Activated naive CD4-positive, alpha-beta T cell treated with anti-CD3 and anti-CD28 coated beads, Interleukin-2, amount 10 ng/mL, durations not matched to agents 7 days and 5 days (primary cell): ENCODE measurements at regions not wholly inside any gene's neighbourhood (a gene's known extent, or its start where the extent isn't known, plus 50 kb on each side); places are given as distances from the start of the nearest gene placed in this dataset.

Experiments
- CTCF ChIA-PET: fragments of 350-600 bp; sonication (Branson Sonifier 250); formaldehyde crosslinking; loops from one replicate; lab custom pipeline; 2021; ENCODE audit warnings: antibody characterized with exemption; lab: Charles Lee
- DNase-seq: peaks from one replicate; pipeline ENCODE4 v3.0.0-alpha.2; 2020
- H3K27ac Mint-ChIP-seq: one replicate; pipeline ENCODE4 v1.8.0; 2021; ENCODE audit warnings: mild to moderate bottlenecking, moderate library complexity, mixed read lengths
- H3K27me3 Mint-ChIP-seq: one replicate; pipeline ENCODE4 v1.8.0; 2021; ENCODE audit warnings: mild to moderate bottlenecking, mixed read lengths
- H3K36me3 Mint-ChIP-seq: one replicate; pipeline ENCODE4 v1.8.0; 2021; ENCODE audit warnings: mixed read lengths
- H3K4me1 Mint-ChIP-seq: one replicate; pipeline ENCODE4 v1.8.0; 2021; ENCODE audit warnings: mixed read lengths
- H3K4me3 Mint-ChIP-seq: one replicate; pipeline ENCODE4 v1.8.0; 2021; ENCODE audit warnings: mild to moderate bottlenecking, moderate library complexity, mixed read lengths
- H3K9me3 Mint-ChIP-seq: one replicate; pipeline ENCODE4 v1.8.0; 2021; ENCODE audit warnings: mixed read lengths

DNA sequence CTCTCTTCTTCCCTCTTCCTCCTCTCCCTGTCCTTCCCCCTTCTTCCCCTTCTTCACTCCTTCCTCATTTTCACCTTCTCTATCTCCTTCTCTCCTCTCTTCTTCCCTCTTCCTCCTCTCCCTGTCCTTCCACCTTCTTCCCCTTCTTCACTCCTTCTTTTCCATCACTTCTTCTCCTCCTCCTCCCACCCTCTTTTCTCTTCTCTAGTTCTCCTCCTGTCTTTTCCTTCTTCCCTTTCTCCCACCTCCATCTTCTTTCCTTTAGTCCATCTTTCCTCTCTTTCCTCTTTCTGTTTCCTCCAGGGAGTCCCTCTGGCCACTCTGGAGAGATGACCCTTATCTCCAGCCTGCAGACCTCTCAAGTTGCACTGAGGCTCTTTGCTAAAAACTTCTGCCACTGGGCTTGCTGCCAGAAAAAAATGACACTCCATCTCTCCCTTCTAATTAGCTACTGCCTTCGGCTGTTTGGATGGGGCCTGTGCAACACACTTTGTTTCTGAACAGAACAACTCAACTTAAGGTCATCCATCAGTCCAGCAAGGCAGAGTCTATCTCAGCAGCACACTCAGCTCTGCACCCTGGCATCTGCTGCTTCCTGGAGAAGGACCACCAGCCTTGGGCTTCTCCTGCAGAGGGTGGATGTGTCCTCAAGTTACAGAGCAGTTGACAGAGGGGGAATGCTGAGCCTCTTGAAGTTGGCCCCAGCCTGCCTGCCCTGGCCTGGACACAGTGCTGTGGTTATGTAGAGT, 538.8 kb downstream of the MATN1 start:
- Mint-ChIP-seq H3K27ac (no peak overlapping the region), H3K9me3 (no peaks in the 10 kb centered on the region), H3K36me3 (no peaks in the 10 kb centered on the region), H3K4me3 (no peak overlapping the region), H3K27me3 (peaks cover 15% of the 10 kb centered on the region), H3K4me1 (no peaks in the 10 kb centered on the region)
- CTCF ChIA-PET, result no interaction called here
- no peak for DNase-seq

DNA sequence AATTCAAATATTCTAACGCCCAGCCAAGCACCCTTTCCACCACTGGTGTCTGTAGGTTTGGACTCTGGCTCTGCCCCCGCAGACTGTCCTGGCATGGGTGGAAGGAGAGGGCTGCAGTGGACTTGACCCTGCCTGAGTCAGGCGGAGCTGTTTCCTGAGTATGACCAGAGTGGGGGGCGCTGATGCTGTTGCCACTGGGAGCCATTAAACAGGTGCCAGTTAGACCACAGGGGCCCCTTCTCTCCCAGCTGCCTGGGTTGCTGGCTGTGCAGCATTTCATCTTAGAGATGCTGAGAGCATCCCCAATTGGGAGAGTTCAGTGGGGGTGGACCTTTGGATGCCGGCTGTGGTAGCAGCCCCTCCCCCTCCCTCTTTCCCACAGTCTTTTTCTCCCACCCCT, 539.5 kb downstream of the MATN1 start:
- Mint-ChIP-seq H3K36me3 (no peaks in the 10 kb centered on the region), H3K27ac (no peak overlapping the region), H3K27me3 (peaks cover 13% of the 10 kb centered on the region), H3K4me1 (no peaks in the 10 kb centered on the region), H3K4me3 (no peak overlapping the region), H3K9me3 (no peaks in the 10 kb centered on the region)
- no peak for DNase-seq
- CTCF ChIA-PET, result no interaction called here

DNA sequence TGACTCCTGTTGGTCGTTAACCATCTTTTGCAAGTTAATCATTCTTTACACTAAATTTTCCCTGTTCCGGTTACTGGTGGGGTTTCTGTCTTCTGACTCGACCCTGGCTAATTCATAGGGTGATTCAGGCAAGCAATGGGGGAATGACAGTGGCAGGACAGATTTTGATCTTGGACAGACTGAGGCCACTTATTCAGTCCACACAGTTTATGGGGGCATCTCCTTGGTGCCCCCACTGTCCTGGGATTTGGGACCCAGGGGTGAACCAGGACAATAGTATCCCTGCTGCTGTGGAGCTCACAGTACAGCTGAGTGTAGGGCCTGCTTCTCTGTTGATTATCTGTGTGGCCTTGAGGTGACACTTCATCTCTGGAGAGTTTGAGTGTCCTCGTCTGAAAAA, 540.4 kb downstream of the MATN1 start:
- no peak overlapping the region for H3K4me3 Mint-ChIP-seq
- no peak for DNase-seq
- peaks cover 4% of the 10 kb centered on the region for H3K27me3 Mint-ChIP-seq
- CTCF ChIA-PET, result no interaction called here
- H3K9me3 Mint-ChIP-seq, result no peaks in the 10 kb centered on the region
- H3K4me1 Mint-ChIP-seq, result no peaks in the 10 kb centered on the region
- no peak overlapping the region for H3K27ac Mint-ChIP-seq
- H3K36me3 Mint-ChIP-seq, result no peaks in the 10 kb centered on the region

DNA sequence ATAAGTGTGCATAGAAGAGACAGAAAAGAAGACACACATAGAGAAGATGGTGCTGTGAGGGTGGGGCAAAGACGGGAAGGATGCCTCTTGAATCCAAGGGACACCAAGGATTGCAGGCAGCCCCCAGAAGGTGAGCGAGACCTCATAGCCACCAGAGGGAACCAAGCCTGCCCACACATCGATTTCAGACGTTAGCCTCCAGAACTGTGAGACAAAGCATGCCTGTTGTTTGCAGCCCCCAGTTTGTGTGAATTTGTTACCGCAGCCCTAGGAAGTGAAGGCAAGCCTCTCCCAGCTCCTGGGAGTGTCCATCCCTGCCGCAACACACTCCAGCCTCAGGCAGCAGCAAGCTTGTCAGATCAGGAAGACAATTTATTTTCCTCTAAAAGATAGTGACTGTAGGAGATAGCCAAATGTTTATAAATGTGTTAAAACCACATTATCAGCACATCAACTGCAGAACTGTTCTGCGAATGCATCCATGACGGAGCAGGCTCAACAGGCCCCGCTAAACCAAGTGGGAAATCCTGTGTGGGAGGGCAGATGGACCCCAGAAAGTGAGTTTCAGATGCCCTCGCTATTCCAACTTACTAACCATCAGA, 543.3 kb downstream of the MATN1 start:
- Mint-ChIP-seq H3K9me3 (no peaks in the 10 kb centered on the region), H3K36me3 (no peaks in the 10 kb centered on the region), H3K4me3 (no peak overlapping the region), H3K4me1 (no peaks in the 10 kb centered on the region), H3K27me3 (peaks cover 3% of the 10 kb centered on the region), H3K27ac (no peak overlapping the region)
- CTCF ChIA-PET, result no interaction called here
- DNase-seq, result no peak

DNA sequence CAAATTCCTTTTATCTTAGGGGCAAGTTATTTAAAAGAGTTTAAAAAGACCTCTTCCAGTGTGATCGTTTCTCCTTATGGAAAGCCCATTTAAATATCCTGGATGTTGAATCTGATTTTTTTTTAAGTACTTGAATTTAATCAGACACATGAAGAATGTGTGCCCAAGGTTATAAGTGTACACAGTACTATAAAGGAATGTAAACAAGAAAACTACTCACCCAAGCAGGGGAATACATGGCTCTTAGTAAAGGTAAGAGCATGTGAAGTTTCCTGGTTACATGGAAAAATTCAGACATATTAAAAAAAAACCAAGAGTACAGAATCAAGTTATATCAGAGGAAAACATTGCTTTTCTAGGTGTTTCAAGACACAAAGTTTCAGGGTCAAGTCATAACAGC, 546.9 kb downstream of the MATN1 start:
- DNase-seq, result no peak
- H3K4me3 Mint-ChIP-seq, result no peak overlapping the region
- no peaks in the 10 kb centered on the region for H3K9me3 Mint-ChIP-seq
- CTCF ChIA-PET, result no interaction called here
- no peaks in the 10 kb centered on the region for H3K4me1 Mint-ChIP-seq
- no peaks in the 10 kb centered on the region for H3K36me3 Mint-ChIP-seq
- no peak overlapping the region for H3K27ac Mint-ChIP-seq
- H3K27me3 Mint-ChIP-seq, result peaks cover 3% of the 10 kb centered on the region

DNA sequence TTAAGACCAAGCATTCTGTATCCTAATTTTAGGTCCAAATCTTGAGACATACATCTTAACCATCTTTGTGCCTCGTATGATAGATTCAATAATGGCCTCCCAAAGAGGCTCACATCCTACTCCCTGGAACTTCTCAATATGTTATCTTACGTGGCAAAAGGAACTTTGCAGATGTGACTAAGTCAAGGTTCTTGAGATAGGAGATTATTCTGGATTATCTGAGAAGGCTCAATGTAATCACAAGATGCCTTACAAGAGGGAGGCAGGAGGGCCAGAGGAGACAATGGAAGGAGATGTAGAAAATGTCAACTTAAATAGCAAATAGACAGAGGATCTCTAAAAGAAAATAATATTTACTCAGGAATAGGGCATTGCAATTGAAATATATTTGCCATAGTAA, 548.9 kb downstream of the MATN1 start:
- Mint-ChIP-seq H3K27ac (no peak overlapping the region), H3K9me3 (no peaks in the 10 kb centered on the region), H3K4me3 (no peak overlapping the region), H3K36me3 (no peaks in the 10 kb centered on the region), H3K27me3 (peaks cover 3% of the 10 kb centered on the region), H3K4me1 (no peaks in the 10 kb centered on the region)
- CTCF ChIA-PET, result no interaction called here
- DNase-seq, result no peak

DNA sequence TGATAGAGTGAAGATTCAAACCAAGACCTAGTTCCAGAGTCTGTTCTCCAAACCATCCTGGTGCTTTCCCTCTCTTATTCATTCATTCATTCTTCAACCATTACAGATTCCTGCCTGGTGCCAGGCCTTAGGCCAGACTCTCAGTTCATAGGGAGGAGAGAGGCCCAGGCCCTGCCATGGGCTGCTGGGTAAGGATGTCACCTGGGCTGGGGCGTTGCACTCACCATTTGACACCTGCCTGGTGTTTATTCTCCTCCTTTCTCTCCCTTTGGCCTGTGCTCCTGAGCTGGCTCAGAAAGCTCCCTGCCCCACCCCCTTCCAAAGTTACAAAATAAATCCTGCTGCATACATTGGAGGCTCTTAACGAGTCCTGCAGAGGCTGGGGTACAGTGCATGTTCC, 549.8 kb downstream of the MATN1 start:
- Mint-ChIP-seq H3K36me3 (no peaks in the 10 kb centered on the region), H3K4me1 (no peaks in the 10 kb centered on the region), H3K27ac (no peak overlapping the region), H3K27me3 (peaks cover 6% of the 10 kb centered on the region), H3K9me3 (no peaks in the 10 kb centered on the region), H3K4me3 (no peak overlapping the region)
- no peak for DNase-seq
- CTCF ChIA-PET, result no interaction called here

DNA sequence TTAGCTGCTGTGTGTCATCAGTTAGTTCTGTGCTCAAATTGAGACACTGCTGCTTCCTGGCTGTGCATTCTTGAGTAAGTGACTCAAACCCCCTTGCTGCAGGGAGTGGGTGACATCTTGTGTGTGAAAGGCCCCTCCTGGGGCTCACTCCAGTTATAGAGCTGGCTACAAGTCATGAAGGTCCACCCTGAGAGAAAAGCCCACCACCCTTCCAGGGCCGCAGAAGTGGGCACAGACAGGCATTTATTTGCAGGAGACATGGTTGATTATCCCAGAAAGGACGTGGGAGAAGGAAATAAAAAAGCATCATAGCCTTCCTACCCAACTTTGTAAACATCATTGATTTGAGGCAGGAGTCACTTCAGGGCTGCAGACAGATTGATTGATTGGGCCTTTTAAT, 550.6 kb downstream of the MATN1 start:
- Mint-ChIP-seq H3K36me3 (no peaks in the 10 kb centered on the region), H3K4me3 (no peak overlapping the region), H3K4me1 (no peaks in the 10 kb centered on the region), H3K27ac (no peak overlapping the region), H3K27me3 (peaks cover 6% of the 10 kb centered on the region), H3K9me3 (no peaks in the 10 kb centered on the region)
- CTCF ChIA-PET, result no interaction called here
- DNase-seq, result no peak

DNA sequence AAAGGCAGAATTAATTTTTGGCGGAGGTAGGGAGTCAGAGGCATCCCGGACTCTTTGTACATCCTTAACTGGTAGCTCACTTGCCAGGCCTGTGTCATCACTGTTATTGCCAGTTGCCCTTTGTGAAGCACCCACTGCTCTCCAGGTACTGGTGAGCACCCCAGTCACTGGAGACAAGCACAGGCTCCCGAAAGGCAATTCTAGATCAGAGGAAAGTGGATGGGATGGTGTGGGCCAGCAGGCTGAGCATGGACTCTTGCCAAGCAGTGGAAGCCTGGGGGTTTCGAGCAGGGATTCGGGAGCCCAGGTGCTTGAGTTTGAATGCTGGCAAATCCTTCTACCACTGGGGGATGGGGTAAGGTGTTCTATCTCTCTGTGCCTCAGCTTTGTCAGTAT, 551.1 kb downstream of the MATN1 start:
- H3K4me3 Mint-ChIP-seq, result no peak overlapping the region

DNA sequence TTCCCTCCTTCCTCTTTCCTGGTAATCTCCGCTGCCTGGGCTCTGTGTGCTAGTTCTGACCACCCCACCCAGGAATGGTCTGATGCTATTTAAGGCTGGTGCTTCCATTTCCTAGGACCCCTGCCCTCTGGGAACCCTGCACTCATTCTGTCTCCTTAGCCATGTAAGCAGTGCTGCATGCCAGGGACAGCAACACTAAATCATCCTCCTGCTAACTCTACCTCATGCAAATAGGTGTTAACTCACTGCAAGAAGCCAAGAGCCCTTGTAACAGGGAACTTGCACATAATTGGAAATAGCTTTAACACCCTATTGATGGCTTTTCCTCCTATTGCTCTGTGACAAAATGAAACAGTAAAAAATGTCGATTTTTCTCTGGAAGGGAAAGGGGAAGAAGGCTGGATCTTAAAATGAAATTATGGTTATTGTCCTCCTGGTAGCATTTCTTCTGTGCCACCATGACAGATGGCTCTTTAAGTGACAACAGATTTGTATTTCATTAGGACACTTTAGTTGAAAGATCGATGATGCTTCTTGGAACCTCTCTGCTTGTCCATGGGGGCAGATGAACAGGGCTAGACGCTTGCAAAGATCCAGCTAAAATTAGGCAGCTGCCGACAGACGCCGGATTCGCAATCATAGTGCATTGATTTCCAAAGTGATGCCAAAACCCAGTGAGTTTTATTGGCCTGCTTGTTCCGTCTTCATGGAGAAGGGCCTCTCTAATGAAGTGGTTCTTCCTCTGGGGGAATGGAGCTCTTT, 551.7 kb downstream of the MATN1 start:
- H3K27ac Mint-ChIP-seq, result no peak overlapping the region
- no peaks in the 10 kb centered on the region for H3K9me3 Mint-ChIP-seq
- CTCF ChIA-PET, result no interaction called here
- no peaks in the 10 kb centered on the region for H3K4me1 Mint-ChIP-seq
- no peaks in the 10 kb centered on the region for H3K36me3 Mint-ChIP-seq
- H3K4me3 Mint-ChIP-seq, result no peak overlapping the region
- DNase-seq, result no peak
- peaks cover 6% of the 10 kb centered on the region for H3K27me3 Mint-ChIP-seq

More for the DNA sequence above, 551.1 kb downstream of the MATN1 start:
- no peak for DNase-seq
- Mint-ChIP-seq H3K36me3 (no peaks in the 10 kb centered on the region), H3K27me3 (peaks cover 6% of the 10 kb centered on the region), H3K27ac (no peak overlapping the region), H3K9me3 (no peaks in the 10 kb centered on the region), H3K4me1 (no peaks in the 10 kb centered on the region)
- CTCF ChIA-PET, result no interaction called here

DNA sequence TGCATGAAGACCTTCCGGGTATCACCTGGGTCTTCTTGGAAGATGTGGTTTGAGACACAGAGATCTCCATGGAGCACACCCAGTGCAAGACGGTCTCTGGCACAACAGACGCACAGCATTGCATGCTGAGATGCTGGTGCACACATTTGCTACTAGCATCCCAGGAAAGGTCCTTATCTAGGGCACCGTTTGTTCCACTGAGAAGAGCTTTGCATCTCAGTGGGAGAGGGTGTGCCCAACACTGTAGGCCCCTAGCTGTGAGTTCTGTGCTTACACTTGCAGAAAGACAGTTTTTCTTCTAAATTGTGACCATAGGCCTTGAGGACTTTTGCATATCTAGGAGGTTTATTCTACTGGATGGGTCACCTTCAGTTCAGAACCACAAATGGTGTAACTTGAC, 554.1 kb downstream of the MATN1 start:
- no peak overlapping the region for H3K27ac Mint-ChIP-seq
- peaks cover 16% of the 10 kb centered on the region for H3K27me3 Mint-ChIP-seq
- H3K36me3 Mint-ChIP-seq, result no peaks in the 10 kb centered on the region
- no peaks in the 10 kb centered on the region for H3K4me1 Mint-ChIP-seq
- H3K9me3 Mint-ChIP-seq, result no peaks in the 10 kb centered on the region
- no peak for DNase-seq
- CTCF ChIA-PET, result no interaction called here
- H3K4me3 Mint-ChIP-seq, result no peak overlapping the region

DNA sequence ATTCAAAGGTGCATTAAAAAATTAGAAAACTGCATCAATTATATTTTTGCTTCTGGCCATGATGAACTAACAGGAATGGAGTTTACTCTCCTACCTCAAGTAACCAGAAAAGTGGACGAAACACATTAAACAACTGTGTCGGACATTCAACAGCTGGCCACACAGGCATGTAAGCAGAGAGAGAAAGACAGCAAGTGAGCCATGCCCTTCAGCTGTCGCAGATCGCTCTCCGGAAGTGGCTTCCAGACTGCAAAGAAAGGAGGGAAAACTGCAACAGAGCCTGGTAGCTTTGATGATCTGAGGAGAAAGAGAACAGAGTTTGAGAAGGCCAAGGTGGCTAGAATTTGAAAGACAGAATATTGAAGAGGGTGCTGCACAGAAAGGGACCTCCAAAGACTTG, 557.2 kb downstream of the MATN1 start:
- no peaks in the 10 kb centered on the region for H3K9me3 Mint-ChIP-seq

DNA sequence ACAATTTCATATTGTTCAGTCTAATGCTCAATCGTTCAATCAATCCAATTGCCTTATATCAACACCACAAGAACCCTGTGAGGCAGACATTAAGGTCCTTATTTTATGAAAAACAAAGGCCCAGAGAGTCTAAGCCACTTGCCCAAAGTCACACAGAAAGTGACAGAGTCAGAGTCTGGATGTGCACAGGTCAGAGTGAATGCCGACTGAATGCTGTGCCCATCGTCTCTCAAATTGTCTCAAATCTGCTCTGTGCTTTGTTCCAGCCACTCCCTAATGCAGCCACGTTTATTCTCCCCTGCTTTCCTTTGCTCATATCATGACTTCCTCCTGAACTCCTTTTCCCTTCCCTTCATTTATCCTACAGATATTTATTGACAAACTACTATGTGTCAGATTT, 558.3 kb downstream of the MATN1 start:
- H3K27me3 Mint-ChIP-seq, result peaks cover 30% of the 10 kb centered on the region
- H3K27ac Mint-ChIP-seq, result no peak overlapping the region
- no peak for DNase-seq
- CTCF ChIA-PET, result no interaction called here
- no peak overlapping the region for H3K4me3 Mint-ChIP-seq
- H3K4me1 Mint-ChIP-seq, result no peaks in the 10 kb centered on the region
- H3K9me3 Mint-ChIP-seq, result no peaks in the 10 kb centered on the region
- no peaks in the 10 kb centered on the region for H3K36me3 Mint-ChIP-seq

More for the DNA sequence above, 557.2 kb downstream of the MATN1 start:
- CTCF ChIA-PET, result no interaction called here
- H3K36me3 Mint-ChIP-seq, result no peaks in the 10 kb centered on the region
- no peak for DNase-seq
- no peaks in the 10 kb centered on the region for H3K4me1 Mint-ChIP-seq
- H3K27me3 Mint-ChIP-seq, result peaks cover 29% of the 10 kb centered on the region
- no peak overlapping the region for H3K27ac Mint-ChIP-seq
- H3K4me3 Mint-ChIP-seq, result no peak overlapping the region

DNA sequence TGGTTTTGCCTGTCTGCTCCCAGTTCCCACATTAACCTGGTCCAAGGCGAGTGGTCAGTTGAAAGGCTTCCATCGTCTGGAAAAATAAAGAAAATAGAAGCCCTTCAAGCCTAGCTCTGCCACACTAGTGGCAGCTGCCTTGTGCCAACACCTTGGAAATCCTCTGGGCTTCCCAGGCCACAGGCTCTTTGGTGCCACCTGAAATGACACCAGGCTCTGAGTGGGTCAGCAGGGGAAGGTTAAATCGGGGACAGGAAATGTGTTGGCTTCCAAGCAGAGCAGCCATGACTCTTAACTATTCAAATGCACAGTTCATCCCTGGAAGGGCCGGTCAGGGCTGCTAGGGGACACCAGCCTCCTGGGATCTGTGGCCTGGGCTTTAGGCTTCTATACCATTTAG, 558.7 kb downstream of the MATN1 start:
- Mint-ChIP-seq H3K4me1 (no peaks in the 10 kb centered on the region), H3K27ac (no peak overlapping the region), H3K9me3 (no peaks in the 10 kb centered on the region), H3K4me3 (no peak overlapping the region), H3K36me3 (no peaks in the 10 kb centered on the region), H3K27me3 (peaks cover 30% of the 10 kb centered on the region)
- CTCF ChIA-PET, result no interaction called here
- DNase-seq, result no peak

DNA sequence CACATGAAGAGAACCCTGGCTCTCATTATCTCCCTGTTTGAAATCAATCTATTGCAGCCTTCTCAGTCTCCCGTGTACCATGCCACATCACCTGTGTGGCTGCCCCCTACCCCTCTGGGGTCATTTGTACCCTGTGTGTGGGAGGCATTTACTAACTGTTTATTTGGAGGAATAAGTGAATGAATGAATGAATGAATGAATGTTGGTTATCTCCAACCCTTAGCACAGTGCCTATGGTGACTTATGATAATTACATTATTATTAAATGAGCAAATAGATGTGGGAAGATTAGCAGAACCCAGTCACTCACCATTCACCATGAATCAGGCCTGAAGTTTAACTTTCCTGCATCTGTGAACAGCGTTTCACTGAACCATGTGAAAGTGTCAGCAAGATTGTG, 560.8 kb downstream of the MATN1 start:
- Mint-ChIP-seq H3K9me3 (no peaks in the 10 kb centered on the region), H3K27ac (no peak overlapping the region), H3K4me1 (no peaks in the 10 kb centered on the region), H3K36me3 (no peaks in the 10 kb centered on the region), H3K4me3 (no peak overlapping the region), H3K27me3 (peaks cover 24% of the 10 kb centered on the region)
- DNase-seq, result no peak
- CTCF ChIA-PET, result no interaction called here
